Neural crest cell (in vitro differentiated cells): ENCODE measurements at regions not wholly inside any gene's neighbourhood (a gene's known extent, or its start where the extent isn't known, plus 50 kb on each side); places are given as distances from the start of the nearest gene placed in this dataset.

Experiments used
- DNase-seq: peaks from one replicate; pipeline ENCODE4 v3.0.0; 2021; ENCODE audit warnings: low read depth, mixed read lengths, low spot score
- H3K27ac Mint-ChIP-seq: one replicate; pipeline ENCODE4 v1.8.0; 2021; ENCODE audit warnings: mild to moderate bottlenecking, mixed read lengths; ENCODE audit not compliant: unreplicated experiment
- H3K27me3 Mint-ChIP-seq: 2 replicates; pipeline ENCODE4 v1.8.0; 2021; ENCODE audit warnings: low read depth, mild to moderate bottlenecking, mixed read lengths
- H3K36me3 Mint-ChIP-seq: 2 replicates; pipeline ENCODE4 v1.8.0; 2021; ENCODE audit warnings: low read depth, mild to moderate bottlenecking, mixed read lengths
- H3K4me1 Mint-ChIP-seq: 2 replicates; pipeline ENCODE4 v1.8.0; 2021; ENCODE audit warnings: mixed read lengths
- H3K4me3 Mint-ChIP-seq: one replicate; pipeline ENCODE4 v1.8.0; 2021; ENCODE audit warnings: mild to moderate bottlenecking, mixed read lengths
- H3K9me3 Mint-ChIP-seq: 2 replicates; pipeline ENCODE4 v1.8.0; 2021; ENCODE audit warnings: mixed read lengths
- TF ChIP-seq, protein P1 (sequence below): fragments of 200-600 bp; sonication (generic); conservative IDR thresholded peaks from 2 replicates; pipeline ENCODE4 v1.5.0; 2021; ENCODE audit warnings: antibody characterized with exemption, mild to moderate bottlenecking

DNA sequence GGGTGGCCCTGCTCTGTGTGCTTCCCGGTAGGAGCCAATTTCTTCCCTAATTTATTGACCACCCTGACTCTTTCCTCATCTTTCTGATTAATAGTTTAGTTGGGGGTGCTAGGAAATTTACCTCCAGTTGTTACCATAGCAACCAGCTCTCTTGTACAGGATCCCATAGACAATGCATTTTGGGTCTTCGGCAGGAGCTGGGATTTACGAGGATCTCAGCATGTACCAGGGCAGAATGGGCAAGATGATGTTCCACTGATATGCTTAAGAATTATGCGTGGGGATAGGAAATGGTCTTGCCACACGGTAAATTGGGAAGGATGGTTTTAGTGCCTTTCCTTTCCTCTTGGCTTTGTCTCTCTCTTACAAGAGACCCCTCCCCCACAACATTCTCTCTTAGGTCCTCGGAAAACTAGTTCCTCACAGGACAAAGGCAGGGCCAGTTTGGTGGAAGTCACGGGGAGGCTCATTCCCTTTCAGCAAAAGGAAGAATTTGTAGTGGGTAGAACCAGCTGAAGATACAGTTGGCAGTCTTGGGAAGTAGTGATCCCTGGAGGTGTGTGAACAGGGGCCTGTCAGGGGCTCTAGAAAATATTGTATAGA lies 133.4 kb upstream of the SHB start:
- TF ChIP-seq, protein P1, sequence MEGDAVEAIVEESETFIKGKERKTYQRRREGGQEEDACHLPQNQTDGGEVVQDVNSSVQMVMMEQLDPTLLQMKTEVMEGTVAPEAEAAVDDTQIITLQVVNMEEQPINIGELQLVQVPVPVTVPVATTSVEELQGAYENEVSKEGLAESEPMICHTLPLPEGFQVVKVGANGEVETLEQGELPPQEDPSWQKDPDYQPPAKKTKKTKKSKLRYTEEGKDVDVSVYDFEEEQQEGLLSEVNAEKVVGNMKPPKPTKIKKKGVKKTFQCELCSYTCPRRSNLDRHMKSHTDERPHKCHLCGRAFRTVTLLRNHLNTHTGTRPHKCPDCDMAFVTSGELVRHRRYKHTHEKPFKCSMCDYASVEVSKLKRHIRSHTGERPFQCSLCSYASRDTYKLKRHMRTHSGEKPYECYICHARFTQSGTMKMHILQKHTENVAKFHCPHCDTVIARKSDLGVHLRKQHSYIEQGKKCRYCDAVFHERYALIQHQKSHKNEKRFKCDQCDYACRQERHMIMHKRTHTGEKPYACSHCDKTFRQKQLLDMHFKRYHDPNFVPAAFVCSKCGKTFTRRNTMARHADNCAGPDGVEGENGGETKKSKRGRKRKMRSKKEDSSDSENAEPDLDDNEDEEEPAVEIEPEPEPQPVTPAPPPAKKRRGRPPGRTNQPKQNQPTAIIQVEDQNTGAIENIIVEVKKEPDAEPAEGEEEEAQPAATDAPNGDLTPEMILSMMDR: no peak
- peaks cover 5% of the 10 kb centered on the region for H3K4me1 Mint-ChIP-seq
- H3K27ac Mint-ChIP-seq: no peak overlapping the region
- DNase-seq: no peak
- peaks cover 2% of the 10 kb centered on the region for H3K9me3 Mint-ChIP-seq
- no peaks in the 10 kb centered on the region for H3K36me3 Mint-ChIP-seq
- no peak overlapping the region for H3K4me3 Mint-ChIP-seq
- H3K27me3 Mint-ChIP-seq: no peaks in the 10 kb centered on the region

DNA sequence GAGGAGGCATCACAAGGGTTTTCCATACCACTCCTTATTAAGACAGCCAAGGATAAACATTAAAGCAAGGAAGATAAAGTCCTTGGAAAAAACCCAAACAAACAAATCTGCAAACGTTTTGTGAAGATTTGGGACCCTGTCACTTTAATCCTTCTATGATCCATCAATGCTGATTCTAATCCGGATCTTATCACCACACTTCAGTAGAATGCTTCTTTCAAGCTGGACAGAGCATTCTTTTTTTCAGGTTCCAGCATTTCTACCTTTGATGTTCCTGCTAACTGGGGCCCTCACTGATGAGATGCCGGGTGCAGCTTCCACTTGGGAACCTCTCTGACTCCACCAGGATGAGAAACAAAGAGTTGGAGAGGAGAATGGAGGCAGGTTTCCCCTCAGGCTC lies 132.8 kb upstream of the SHB start:
- Mint-ChIP-seq H3K4me3 (no peak overlapping the region), H3K4me1 (peaks cover 5% of the 10 kb centered on the region), H3K36me3 (no peaks in the 10 kb centered on the region), H3K9me3 (peaks cover 2% of the 10 kb centered on the region), H3K27me3 (no peaks in the 10 kb centered on the region), H3K27ac (no peak overlapping the region)
- TF ChIP-seq, protein P1: no peak
- DNase-seq: no peak

DNA sequence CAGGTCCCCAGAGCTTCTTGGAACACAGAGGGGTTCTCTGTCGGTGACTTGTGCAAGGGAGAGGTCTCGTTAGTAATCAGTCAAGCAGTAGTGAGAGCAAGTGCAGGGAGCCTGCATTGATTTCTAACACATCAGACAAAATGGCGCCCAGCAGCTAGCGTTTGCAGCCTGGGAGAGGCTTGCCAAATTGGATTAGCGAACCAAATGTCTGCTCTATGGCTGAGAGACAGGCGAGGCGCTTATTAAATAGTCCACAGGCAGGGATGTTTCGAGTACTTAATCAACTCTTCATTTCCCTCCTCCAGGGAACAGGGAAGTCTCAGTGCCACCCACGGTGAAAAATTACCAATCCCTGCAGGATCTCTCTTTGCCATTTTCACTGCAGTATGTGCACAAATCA lies 131.4 kb upstream of the SHB start:
- Mint-ChIP-seq H3K4me1 (peaks cover 15% of the 10 kb centered on the region), H3K4me3 (no peak overlapping the region), H3K27me3 (no peaks in the 10 kb centered on the region), H3K27ac (no peak overlapping the region), H3K36me3 (no peaks in the 10 kb centered on the region), H3K9me3 (peaks cover 2% of the 10 kb centered on the region)
- TF ChIP-seq, protein P1: no peak
- DNase-seq: no peak

DNA sequence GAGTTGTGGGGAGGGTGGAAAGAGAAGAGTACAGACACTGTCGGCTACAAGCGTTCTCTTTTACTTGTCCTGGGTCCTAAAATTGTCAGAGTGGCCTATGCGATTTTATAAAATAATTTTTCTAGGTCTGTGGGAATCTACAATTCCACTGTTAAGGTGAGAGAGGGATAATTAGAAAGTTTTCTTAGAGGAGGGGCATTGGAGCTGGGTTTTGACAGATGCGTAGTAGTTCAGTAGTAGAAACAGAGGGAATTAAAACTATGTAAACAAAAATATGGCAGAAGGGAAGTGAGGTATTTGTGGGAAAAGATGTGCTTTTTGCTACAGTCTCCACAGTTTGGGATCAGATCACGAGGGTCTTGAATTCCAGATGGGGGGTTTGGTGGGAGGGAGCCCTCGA lies 129.1 kb upstream of the SHB start:
- Mint-ChIP-seq H3K9me3 (peaks cover 2% of the 10 kb centered on the region), H3K4me3 (no peak overlapping the region), H3K36me3 (no peaks in the 10 kb centered on the region), H3K27me3 (no peaks in the 10 kb centered on the region), H3K4me1 (peaks cover 16% of the 10 kb centered on the region), H3K27ac (no peak overlapping the region)
- TF ChIP-seq, protein P1: no peak
- DNase-seq: no peak

DNA sequence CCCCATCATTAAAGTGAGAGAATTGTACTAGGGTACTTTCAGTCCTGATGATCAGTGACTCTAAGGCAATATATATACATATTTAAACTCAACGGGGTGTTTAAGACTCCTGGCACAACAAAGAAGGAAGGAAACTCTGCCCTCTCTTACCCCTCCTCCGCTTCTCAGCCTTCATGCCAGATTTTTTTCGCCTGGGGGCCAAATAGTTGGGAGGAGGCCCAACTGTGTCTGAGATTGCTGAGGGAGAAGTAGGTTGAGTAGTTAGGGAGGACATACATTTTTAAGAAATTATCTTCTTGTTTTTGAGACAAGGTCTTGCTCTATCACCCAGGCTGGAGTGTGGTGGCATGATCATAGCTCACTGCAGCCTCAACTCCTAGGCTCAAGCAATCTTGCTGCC lies 127.7 kb upstream of the SHB start:
- no peak for DNase-seq

More for the DNA sequence above, 127.7 kb upstream of the SHB start:
- TF ChIP-seq, protein P1: no peak
- Mint-ChIP-seq H3K4me3 (no peak overlapping the region), H3K9me3 (no peaks in the 10 kb centered on the region), H3K36me3 (no peaks in the 10 kb centered on the region), H3K27me3 (no peaks in the 10 kb centered on the region), H3K27ac (peak overlapping the region; percentile 67), H3K4me1 (peaks cover 11% of the 10 kb centered on the region)
